COR-L47 (cell line): ENCODE measurements at regions not wholly inside any gene's neighbourhood (a gene's known extent, or its start where the extent isn't known, plus 50 kb on each side); places are given as distances from the start of the nearest gene placed in this dataset.

ENCODE experiments used
- DNase-seq: peaks from one replicate; lab custom pipeline; 2025; lab: John Stamatoyannopoulos, UW

DNA sequence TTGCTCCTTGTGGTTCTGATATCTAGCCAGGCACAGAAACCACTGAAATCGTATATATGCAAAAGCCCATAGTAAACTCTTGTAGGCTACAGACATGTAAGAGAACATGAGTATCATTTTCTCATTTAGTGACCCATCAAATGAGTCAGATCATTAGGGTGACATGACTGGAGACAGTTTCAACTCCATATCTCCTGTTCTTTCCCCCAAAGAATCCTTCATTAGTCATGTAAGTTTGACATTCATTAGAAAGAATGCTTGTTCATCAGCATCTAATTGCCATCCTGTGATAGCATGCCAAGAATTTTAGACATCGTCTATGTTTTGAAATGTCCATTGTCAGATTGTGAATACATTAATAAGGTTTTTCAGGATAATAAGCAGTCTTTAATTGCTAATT is 264.9 kb upstream of the TPM1 start:
- DNase-seq, result no peak

DNA sequence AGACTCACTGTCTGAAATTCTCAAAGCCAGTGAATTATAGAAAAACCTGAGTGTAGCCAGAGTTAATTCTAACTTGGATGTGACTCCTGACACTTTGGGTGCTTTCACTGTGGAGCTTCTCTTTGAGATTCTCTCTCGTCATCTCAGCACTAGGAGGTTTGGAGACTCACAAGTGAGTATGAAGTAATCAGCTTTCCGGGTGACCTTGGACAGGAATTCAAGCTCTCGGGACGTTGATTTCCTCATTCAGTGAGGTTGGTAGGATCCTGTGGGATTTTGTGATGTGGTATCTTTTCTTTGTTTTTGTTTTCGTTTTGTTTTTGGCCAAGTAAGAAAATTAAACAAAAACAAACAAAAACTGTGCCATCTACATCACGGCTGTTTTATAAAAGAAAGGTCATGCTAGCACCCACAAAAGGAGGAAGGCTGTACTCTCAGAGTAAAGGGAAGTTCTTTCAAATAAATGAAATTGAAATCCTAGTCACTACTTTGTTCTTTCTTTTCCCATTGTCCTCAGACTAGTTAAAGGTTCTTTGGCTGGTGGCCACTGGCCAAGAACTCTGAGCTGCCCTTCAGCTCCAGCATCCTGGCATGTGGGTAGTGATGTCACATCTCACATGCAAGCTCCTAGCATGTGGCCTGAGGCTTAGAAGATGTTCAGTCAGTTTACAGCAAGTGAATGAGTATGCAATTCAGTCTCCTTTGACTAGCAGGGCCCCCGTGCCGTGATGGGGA is 263.3 kb upstream of the TPM1 start:
- no peak for DNase-seq

DNA sequence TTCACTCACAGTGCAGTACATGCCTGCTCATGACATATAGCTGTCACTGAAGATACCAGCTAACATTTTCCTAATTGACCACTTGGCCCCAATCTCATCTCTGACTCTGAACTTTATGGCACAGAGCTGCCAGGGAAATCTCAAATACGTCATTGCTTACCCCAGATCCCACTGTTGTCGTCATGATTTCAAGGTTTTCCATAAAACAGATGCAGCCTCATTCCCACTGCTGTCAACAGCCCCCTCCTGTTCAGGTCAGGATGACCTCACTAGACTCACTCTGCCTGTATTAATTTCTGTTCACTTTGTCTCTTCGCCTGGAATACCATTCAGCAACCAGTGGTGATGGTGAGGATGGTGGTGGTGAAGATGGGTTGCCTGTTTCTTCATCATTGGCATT is 262.6 kb upstream of the TPM1 start:
- DNase-seq, result no peak

GRCh38 chr15:62781081-62781497 is 261.5 kb upstream of the TPM1 start:
- DNase-seq, result no peak

DNA sequence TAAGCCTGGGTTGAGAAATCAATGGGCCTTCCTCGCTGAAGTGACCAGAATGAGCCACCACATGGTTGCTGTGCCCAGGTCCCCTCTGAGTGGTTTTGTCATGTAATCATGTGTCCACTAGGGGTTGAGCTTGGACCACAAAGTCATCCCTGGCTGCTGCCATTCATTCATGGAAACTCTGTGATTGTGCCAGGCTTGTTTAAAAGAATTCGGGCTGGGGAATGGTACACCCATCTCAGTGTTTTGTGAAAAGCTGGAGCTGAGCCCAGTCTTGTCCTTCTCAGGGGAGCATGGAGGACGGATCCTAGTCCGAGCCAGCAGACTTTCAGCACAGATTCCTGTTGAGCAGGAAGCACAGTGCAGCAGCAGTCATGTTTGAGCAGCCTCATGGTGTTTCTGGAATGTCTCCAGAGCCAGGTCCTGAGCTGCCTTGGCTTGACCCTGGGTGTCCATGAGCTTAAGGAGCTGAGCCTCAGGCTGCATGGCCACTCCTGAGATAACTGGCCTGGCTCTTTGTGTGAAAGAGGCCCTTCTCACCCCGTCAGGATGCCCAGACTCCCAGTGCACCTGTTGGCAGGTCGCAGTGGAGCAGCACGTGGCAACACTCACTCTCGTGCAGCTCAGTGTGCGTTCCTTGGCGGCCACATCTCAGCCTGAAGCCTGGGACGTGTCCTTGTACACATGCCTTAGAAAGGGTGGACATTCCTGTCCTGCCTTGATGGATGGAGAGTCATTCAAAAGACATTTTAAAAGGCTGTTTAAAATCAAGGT is 260.3 kb upstream of the TPM1 start:
- peak; percentile 72 for DNase-seq

GRCh38 chr15:62782896-62783295 is 259.7 kb upstream of the TPM1 start:
- no peak for DNase-seq

DNA sequence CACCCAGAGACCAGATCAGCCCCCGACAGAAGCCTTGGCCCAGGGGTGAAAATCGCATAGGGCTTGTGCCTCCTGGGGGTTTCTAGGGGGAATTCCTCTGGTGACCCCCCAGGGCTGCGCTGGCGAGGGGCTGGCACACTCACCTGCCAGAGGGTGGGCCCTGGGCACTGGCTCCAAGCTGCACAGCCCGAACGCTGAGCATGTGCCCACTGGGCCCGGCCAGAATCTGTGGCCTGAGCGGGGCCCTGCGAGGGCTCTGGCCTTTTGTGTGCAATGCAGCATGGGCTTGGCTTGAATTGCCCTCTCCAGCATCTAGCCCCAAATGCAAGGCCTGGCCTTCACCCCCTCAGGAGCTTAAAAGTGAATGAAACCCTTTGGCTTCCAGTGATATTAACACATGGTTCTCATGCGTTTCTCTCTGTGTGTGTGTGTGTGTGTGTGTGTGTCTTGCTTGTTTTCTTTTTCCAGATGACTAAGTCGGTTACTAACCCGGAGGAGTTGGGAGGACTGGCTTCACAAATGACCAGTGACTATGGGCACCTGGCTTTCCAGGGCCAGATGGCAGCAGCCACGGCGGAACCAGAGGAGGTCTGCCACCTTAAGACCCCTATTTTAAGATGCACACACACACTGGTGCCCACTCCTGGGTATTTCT is 259.1 kb upstream of the TPM1 start:
- DNase-seq, result no peak

- DNase-seq, result no peak
Measured at GRCh38 chr15:62785881-62786828, 256.4 kb upstream of the TPM1 start.

GRCh38 chr15:62787401-62787800 is 255.1 kb upstream of the TPM1 start:
- no peak for DNase-seq

- no peak for DNase-seq
Measured at GRCh38 chr15:62788224-62788623, 254.3 kb upstream of the TPM1 start.

DNA sequence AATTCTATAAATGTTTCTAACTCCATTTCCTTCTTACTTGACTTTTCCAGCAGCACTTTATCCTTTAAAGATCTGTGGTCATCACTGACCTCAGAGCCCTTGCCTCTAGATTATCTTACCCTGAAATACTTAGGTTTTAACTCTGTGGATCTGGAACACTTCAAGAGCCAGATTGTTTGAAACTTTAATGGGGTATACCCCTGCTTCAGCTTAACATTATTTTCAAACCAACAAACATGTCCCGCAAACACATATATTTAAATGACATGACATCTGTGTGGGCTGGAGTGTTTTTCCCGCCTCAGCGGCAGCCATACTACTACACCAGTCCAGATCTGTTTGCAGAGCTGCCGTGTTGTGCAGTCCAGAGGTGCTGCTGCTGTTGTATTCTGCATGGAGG is 252.0 kb upstream of the TPM1 start:
- no peak for DNase-seq

GRCh38 chr15:62791694-62792093 is 250.9 kb upstream of the TPM1 start:
- DNase-seq, result no peak

DNA sequence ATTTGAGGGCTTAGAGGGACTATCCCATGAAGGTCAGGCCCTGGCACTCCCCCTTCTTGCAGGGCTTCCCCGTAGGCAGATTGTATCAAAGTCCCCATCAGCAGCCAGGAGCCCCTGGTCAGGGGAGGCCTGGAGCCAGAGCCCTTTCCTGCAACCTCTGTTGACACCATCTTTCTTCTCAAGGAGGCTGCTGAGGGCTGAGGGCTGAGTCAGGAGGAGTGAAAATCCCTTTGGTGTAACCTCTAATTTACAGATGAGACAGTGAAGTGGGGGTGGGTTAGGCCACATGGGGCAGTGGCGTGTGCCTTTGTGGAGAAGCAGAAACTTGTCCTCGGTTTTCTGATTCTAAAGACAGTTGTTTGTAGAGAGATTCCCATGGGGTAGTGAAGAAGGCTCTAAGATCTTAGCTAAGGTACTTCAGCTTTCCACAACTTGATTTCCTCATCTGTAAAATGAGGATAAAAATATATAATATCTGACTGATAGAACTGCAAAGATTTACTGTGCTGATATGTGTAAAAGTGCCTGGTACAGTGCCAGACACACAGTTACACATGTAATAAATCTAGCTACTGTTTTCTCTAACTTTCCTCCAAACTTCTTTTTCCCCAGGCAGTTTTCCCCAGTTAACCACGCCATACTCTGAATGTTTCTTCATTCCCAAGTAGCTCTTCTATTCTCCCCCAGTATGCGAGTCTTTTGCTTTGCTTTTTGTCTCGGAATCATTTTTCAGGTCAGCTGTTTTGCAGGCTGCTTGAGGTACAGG is 249.4 kb upstream of the TPM1 start:
- DNase-seq, result no peak

DNA sequence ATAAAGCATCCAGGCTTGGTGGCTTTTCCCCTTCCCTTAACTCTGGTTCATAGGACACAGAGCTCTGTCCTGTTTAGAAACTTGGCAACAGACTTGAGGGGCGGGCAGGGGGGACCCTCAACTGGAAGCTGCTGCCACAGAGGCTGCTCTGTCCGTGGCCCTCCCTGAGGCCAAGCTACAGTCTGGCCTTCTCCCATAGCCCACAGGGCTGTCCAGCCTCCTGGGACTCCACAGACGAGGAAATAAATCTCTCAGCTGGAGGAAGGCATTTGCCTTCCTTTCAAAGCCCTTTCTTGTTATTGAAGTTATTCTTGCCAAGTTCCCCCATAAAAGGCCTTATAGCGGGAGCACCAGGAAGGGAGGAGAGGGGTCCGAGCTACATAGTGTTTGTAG is 248.8 kb upstream of the TPM1 start:
- DNase-seq, result no peak

DNA sequence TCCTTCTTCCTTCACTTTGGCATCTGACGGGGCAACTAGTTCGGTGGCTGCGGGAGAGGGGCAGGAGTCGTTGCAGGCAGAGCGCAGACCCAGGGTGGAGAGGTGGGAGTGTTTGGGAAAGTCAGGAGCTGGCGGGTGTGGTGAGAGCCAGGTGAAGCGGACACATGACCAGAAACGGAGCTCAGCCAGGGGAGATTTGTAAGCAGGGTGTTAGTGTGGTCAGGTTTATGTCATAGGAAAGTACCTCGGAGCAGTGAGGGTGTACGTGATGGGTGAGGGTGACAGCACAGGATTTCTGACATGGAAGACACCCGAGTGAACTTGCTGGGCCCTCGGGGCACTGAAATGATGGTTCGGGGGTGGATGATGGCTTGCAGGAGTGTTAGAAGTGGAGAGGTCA is 247.4 kb upstream of the TPM1 start:
- DNase-seq, result no peak

DNA sequence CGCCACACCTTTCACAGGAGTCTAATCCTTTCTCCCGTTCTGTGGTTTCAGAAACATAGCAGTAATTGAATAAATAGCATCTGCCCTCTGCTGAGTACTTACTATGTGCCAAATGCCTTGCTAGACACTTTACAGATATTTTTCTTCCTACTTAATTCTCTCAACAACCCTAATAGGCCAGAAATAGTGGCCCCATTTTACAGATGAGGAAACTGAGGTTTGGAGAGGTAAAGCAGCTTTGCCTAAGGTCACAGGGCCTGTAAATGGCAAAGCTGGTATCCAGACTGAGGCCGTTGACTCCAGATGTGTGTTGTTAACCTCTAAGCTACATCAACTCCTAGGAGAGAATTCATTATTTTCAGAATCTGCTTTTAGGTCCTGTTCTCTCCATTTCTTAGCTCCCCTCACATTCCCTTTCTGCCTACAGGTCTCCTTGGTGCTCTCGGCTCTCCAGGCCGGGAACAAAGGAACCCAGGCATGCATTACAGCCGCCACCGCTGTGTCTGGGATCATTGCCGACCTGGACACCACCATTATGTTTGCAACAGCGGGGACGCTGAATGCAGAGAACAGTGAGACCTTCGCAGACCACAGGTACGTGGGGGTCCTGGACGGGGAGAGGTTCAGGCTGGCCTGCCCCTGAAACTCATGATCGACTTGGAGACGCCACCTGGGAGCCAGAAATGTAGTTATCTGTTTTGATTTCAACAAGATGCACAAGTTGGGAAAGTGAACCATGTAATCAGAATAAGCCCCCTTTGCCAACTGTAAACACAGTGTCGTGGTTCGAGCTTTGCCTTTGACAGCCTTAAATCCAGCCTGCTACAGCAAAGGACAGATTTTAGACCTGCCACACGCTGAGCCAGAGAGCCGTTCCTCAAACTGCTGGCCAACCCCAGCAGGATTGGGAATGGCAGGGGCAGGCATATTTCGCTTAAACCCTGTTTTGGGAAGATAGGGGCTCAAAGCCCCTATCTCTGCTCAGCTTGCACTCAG is 246.5 kb upstream of the TPM1 start:
- no peak for DNase-seq

GRCh38 chr15:62797171-62797570 is 245.4 kb upstream of the TPM1 start:
- no peak for DNase-seq

GRCh38 chr15:62798536-62798935 is 244.0 kb upstream of the TPM1 start:
- no peak for DNase-seq

GRCh38 chr15:62799037-62799436 is 243.5 kb upstream of the TPM1 start:
- no peak for DNase-seq

DNA sequence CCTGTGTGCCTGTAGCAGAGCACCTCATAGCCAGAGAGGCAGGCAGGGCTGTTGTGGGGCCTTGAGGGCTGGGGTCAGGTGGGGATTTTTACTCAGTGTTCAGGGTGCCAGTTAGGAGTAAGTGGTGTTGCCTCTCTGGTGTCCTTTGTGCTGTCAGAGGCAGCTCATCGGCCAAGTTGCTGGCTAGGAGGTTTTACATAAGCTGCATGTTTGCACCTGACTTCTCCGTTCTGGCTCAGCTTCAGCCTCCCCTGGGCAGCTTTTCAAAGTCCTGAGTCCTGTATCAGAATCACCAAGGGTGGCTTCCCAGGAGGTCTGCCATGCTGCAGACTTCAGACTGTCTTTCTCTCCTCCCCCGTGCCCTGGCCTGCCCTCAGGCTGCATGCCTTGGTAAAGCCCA is 242.6 kb upstream of the TPM1 start:
- no peak for DNase-seq
